ENCODE measurements at regions not wholly inside any gene's neighbourhood (a gene's known extent, or its start where the extent isn't known, plus 50 kb on each side); places are given as distances from the start of the nearest gene placed in this dataset.
"Not testable (repeated sequence)": the region's sequence is repeated elsewhere in the genome, so short reads cannot be mapped to it uniquely, and the experiment has no call there.

- H3K4me3 ChIP-seq (replicated peaks; ENCODE audit: low read depth, low read length) = no peak overlapping the region
- no peak for DNase-seq (ENCODE audit: low read depth)
- TF ChIP-seq, protein P1, sequence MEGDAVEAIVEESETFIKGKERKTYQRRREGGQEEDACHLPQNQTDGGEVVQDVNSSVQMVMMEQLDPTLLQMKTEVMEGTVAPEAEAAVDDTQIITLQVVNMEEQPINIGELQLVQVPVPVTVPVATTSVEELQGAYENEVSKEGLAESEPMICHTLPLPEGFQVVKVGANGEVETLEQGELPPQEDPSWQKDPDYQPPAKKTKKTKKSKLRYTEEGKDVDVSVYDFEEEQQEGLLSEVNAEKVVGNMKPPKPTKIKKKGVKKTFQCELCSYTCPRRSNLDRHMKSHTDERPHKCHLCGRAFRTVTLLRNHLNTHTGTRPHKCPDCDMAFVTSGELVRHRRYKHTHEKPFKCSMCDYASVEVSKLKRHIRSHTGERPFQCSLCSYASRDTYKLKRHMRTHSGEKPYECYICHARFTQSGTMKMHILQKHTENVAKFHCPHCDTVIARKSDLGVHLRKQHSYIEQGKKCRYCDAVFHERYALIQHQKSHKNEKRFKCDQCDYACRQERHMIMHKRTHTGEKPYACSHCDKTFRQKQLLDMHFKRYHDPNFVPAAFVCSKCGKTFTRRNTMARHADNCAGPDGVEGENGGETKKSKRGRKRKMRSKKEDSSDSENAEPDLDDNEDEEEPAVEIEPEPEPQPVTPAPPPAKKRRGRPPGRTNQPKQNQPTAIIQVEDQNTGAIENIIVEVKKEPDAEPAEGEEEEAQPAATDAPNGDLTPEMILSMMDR (IDR thresholded peaks at IDR 0.05; ENCODE audit: low read length, missing control alignments) = no peak
These were observed 538.7 kb downstream of the RBFOX1 start for GRCh38 chr16:7871371-7871770.

DNA sequence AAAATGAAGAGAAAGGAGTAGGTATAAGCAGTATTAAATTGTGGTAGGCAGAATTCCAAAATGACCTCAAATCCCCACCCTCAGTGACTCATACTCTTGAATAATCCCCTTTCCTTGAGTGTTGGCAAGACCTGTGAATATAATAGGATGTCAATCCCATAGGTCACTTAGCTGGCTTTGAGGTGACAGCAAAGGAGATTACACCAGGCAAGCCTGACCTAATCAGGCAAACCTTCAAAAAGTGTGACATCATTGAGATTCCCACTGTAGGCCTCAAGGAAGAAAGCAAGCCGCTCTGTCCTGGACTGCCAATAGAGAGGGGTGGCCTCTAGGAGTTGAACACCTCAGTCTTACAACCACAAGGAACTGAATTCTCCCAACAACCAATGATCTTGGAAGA is 535.2 kb downstream of the RBFOX1 start:
- TF ChIP-seq, protein P1 (IDR thresholded peaks at IDR 0.05; ENCODE audit: low read length, missing control alignments) = no peak
- DNase-seq (ENCODE audit: low read depth) = no peak
- H3K4me3 ChIP-seq (replicated peaks; ENCODE audit: low read depth, low read length) = no peak overlapping the region

- DNase-seq (ENCODE audit: low read depth) = no peak
- TF ChIP-seq, protein P1 (IDR thresholded peaks at IDR 0.05; ENCODE audit: low read length, missing control alignments) = no peak
These were observed 533.5 kb downstream of the RBFOX1 start for GRCh38 chr16:7866144-7866543.

GRCh38 chr16:7865393-7865792 is 532.7 kb downstream of the RBFOX1 start:
- DNase-seq (ENCODE audit: low read depth); H3K4me3 ChIP-seq (replicated peaks; ENCODE audit: low read depth, low read length): not testable (repeated sequence)

More at GRCh38 chr16:7866144-7866543, 533.5 kb downstream of the RBFOX1 start:
- H3K4me3 ChIP-seq (replicated peaks; ENCODE audit: low read depth, low read length) = no peak overlapping the region

- H3K4me3 ChIP-seq (replicated peaks; ENCODE audit: low read depth, low read length) = no peak overlapping the region
- DNase-seq (ENCODE audit: low read depth) = no peak
- TF ChIP-seq, protein P1 (IDR thresholded peaks at IDR 0.05; ENCODE audit: low read length, missing control alignments) = no peak
These were observed 529.4 kb downstream of the RBFOX1 start for GRCh38 chr16:7861891-7862582.

- no peak overlapping the region for H3K4me3 ChIP-seq (replicated peaks; ENCODE audit: low read depth, low read length)
- TF ChIP-seq, protein P1 (IDR thresholded peaks at IDR 0.05; ENCODE audit: low read length, missing control alignments) = no peak
- no peak for DNase-seq (ENCODE audit: low read depth)
These were observed 520.6 kb downstream of the RBFOX1 start for GRCh38 chr16:7853197-7853596.

GRCh38 chr16:7849841-7850240 is 517.2 kb downstream of the RBFOX1 start:
- no peak overlapping the region for H3K4me3 ChIP-seq (replicated peaks; ENCODE audit: low read depth, low read length)
- TF ChIP-seq, protein P1 (IDR thresholded peaks at IDR 0.05; ENCODE audit: low read length, missing control alignments) = no peak
- DNase-seq (ENCODE audit: low read depth) = no peak

Data from fibroblast of pulmonary artery (primary cell).